H9 (cell line): ENCODE measurements at regions not wholly inside any gene's neighbourhood (a gene's known extent, or its start where the extent isn't known, plus 50 kb on each side); places are given as distances from the start of the nearest gene placed in this dataset.

Experiments used
- DNase-seq: peaks from one replicate; pipeline ENCODE4 v3.0.0-alpha.2; 2017
- H2AFZ ChIP-seq: one replicate; pipeline ENCODE4 v1.6.1; 2013; ENCODE audit warnings: mild to moderate bottlenecking, low read length, control low read depth, moderate library complexity
- H2AK5ac ChIP-seq: 2 replicates; pipeline ENCODE4 v1.6.1; 2013; ENCODE audit warnings: low read length, control low read depth, mixed read lengths; ENCODE audit not compliant: insufficient read length
- H2BK120ac ChIP-seq: one replicate; pipeline ENCODE4 v1.6.1; 2013; ENCODE audit warnings: low read depth, mild to moderate bottlenecking, low read length, control low read depth, inconsistent platforms; ENCODE audit not compliant: poor library complexity, severe bottlenecking
- H2BK12ac ChIP-seq: 2 replicates; pipeline ENCODE4 v1.6.1; 2013; ENCODE audit warnings: low read length, control low read depth, mixed read lengths, low read depth; ENCODE audit not compliant: insufficient read length
- H2BK15ac ChIP-seq: 2 replicates; pipeline ENCODE4 v1.6.1; 2013; ENCODE audit warnings: low read depth, low read length, control low read depth
- H2BK20ac ChIP-seq: one replicate; pipeline ENCODE4 v1.6.1; 2013; ENCODE audit warnings: low read depth, mild to moderate bottlenecking, low read length, control low read depth, inconsistent platforms; ENCODE audit not compliant: poor library complexity, severe bottlenecking
- H2BK5ac ChIP-seq: 2 replicates; pipeline ENCODE4 v1.6.1; 2013; ENCODE audit warnings: low read length, control low read depth, mixed read lengths; ENCODE audit not compliant: insufficient read length
- H3K14ac ChIP-seq: 2 replicates; pipeline ENCODE4 v1.6.1; 2013; ENCODE audit warnings: low read length, control low read depth; ENCODE audit not compliant: insufficient read depth
- H3K18ac ChIP-seq: 2 replicates; pipeline ENCODE4 v1.6.1; 2013; ENCODE audit warnings: low read depth, mild to moderate bottlenecking, mixed read lengths, low read length, control low read depth; ENCODE audit not compliant: insufficient read length
- H3K23ac ChIP-seq: 2 replicates; pipeline ENCODE4 v1.6.1; 2013; ENCODE audit warnings: low read length, control low read depth, mixed read lengths, low read depth; ENCODE audit not compliant: insufficient read length
- H3K23me2 ChIP-seq: 2 replicates; pipeline ENCODE4 v1.6.1; 2013; ENCODE audit warnings: low read depth, mild to moderate bottlenecking, mixed read lengths, low read length, control low read depth; ENCODE audit not compliant: insufficient read length, poor library complexity, severe bottlenecking
- H3K27ac ChIP-seq: 2 replicates; pipeline ENCODE4 v1.5.1; 2013; ENCODE audit warnings: low read length, control low read depth, mixed read lengths, low read depth; ENCODE audit not compliant: insufficient read length
- H3K27me3 ChIP-seq: 2 replicates; pipeline ENCODE4 v1.6.1; 2013; ENCODE audit warnings: low read length, control low read depth, inconsistent platforms; ENCODE audit not compliant: insufficient read depth
- H3K4ac ChIP-seq: 2 replicates; pipeline ENCODE4 v1.6.1; 2013; ENCODE audit warnings: low read depth, mild to moderate bottlenecking, control low read depth, inconsistent platforms, low read length, moderate library complexity
- H3K4me1 ChIP-seq: 2 replicates; pipeline ENCODE4 v1.6.1; 2013; ENCODE audit warnings: low read length, control low read depth, inconsistent platforms; ENCODE audit not compliant: insufficient read depth
- H3K4me2 ChIP-seq: 2 replicates; pipeline ENCODE4 v1.6.1; 2013; ENCODE audit warnings: low read length, control low read depth, mixed read lengths; ENCODE audit not compliant: insufficient read length, insufficient read depth
- H3K56ac ChIP-seq: 2 replicates; pipeline ENCODE4 v1.6.1; 2013; ENCODE audit warnings: low read depth, mild to moderate bottlenecking, mixed read lengths, low read length, control low read depth; ENCODE audit not compliant: insufficient read length
- H3K79me1 ChIP-seq: 2 replicates; pipeline ENCODE4 v1.6.1; 2013; ENCODE audit warnings: low read depth, mild to moderate bottlenecking, moderate library complexity, low read length, control low read depth, inconsistent platforms; ENCODE audit not compliant: insufficient read depth, poor library complexity, severe bottlenecking
- H3K79me2 ChIP-seq: 2 replicates; pipeline ENCODE4 v1.6.1; 2013; ENCODE audit warnings: low read length, control low read depth, inconsistent platforms; ENCODE audit not compliant: insufficient read depth
- H3K9ac ChIP-seq: 2 replicates; pipeline ENCODE4 v1.6.1; 2013; ENCODE audit warnings: low read length, control low read depth, mixed read lengths; ENCODE audit not compliant: insufficient read length; ENCODE audit errors: extremely low read depth
- H3K9me3 ChIP-seq: one replicate; pipeline ENCODE4 v1.6.1; 2013; ENCODE audit warnings: low read depth, low read length, inconsistent platforms; ENCODE audit not compliant: control insufficient read depth
- H3T11ph ChIP-seq: one replicate; pipeline ENCODE4 v1.6.1; 2013; ENCODE audit warnings: mild to moderate bottlenecking, low read length, control low read depth, inconsistent platforms
- H4K20me1 ChIP-seq: one replicate; pipeline ENCODE4 v1.6.1; 2013; ENCODE audit not compliant: control insufficient read depth, insufficient read length, insufficient read depth
- H4K5ac ChIP-seq: 2 replicates; pipeline ENCODE4 v1.6.1; 2013; ENCODE audit warnings: low read depth, mild to moderate bottlenecking, mixed read lengths, low read length, control low read depth; ENCODE audit not compliant: insufficient read length
- H4K8ac ChIP-seq: replicated peaks from 2 replicates; pipeline ENCODE4 v1.6.1; 2013; ENCODE audit warnings: low read length, control low read depth, mixed read lengths, low read depth; ENCODE audit not compliant: insufficient read length
- H4K91ac ChIP-seq: 2 replicates; pipeline ENCODE4 v1.6.1; 2013; ENCODE audit warnings: low read depth, mild to moderate bottlenecking, moderate library complexity, mixed read lengths, low read length, control low read depth; ENCODE audit not compliant: insufficient read length
- H3K27ac Mint-ChIP-seq, 3 experiments: 2 replicates in 2 of 3; 3 replicates in 1 of 3; pipeline ENCODE4 v1.8.0; 2020 to 2021; ENCODE audit warnings: mixed read lengths in 3 of 3, mild to moderate bottlenecking in 1 of 3, moderate library complexity in 1 of 3
- H3K27me3 Mint-ChIP-seq: 2 replicates; pipeline ENCODE4 v1.8.0; 2021; ENCODE audit warnings: low read depth, mild to moderate bottlenecking, moderate library complexity, mixed read lengths
- H3K36me3 Mint-ChIP-seq, 3 experiments: 2 replicates in 2 of 3; 3 replicates in 1 of 3; pipeline ENCODE4 v1.8.0; 2020 to 2021; ENCODE audit warnings: low read depth in 3 of 3, mixed read lengths in 3 of 3; ENCODE audit not compliant: insufficient read depth in 1 of 3
- H3K4me1 Mint-ChIP-seq, 2 experiments: 2 replicates each; pipeline ENCODE4 v1.8.0; 2020; ENCODE audit warnings: mixed read lengths in 2 of 2
- H3K4me3 Mint-ChIP-seq, 2 experiments: 2 replicates in 1 of 2; 3 replicates in 1 of 2; pipeline ENCODE4 v1.8.0; 2020 to 2021; ENCODE audit warnings: mild to moderate bottlenecking in 2 of 2, mixed read lengths in 2 of 2, moderate library complexity in 1 of 2
- H3K9me3 Mint-ChIP-seq, 2 experiments: 2 replicates in 1 of 2; 3 replicates in 1 of 2; pipeline ENCODE4 v1.8.0; 2020; ENCODE audit warnings: mild to moderate bottlenecking in 2 of 2, mixed read lengths in 2 of 2, moderate library complexity in 1 of 2
- CTCF ChIP-seq: fragments of 200-600 bp; sonication (generic); conservative IDR thresholded peaks from 3 replicates; pipeline ENCODE4 v1.8.0; 2021; ENCODE audit warnings: antibody characterized with exemption, mild to moderate bottlenecking
- WGBS: extraction: QIAGEN DNeasy Blood & Tissue Kit; methylation state at CpG from one replicate; pipeline ENCODE4 v1.1.7; 2013; ENCODE audit warnings: missing lambda C conversion rate, low lambda C conversion rate, mixed read lengths; ENCODE audit not compliant: insufficient read length; ENCODE audit errors: extremely low coverage; 5-methylcytosine and 5-hydroxymethylcytosine counted together

DNA sequence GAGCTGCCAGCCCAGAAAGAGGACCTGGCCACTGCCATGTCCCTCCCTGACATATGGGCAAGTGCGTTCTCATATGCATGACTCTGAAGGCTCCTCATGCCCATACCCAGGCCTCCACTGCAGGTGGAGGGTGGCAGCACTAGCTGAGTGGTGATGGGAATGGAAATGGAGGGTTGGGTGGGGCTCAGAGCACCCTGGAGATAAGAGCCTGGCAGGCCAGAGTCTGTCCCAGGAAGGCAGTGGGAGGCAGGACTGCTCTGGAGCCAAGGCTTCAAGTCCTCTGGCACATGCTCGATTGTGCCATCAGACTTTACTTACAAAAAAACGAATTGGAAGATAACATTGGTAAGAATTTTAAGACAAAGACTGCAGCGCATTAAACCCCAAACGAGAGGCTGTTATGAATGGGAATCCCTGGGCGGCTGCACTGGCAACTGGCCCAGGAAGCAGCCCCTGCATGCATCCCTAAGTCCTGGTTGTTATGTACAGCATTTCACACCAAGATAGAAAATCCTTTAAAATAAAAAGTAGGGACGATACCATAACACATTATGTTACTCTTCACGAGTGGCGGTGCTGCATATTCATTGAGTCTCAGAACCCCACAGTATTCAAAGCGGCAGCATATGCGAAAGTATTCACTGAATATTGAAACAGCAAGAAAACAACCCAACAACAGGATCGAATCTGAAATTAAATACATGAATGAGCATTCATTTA lies 81.7 kb upstream of the FAM98A start:
- no peak overlapping the region for H3K23ac ChIP-seq
- no peak overlapping the region for H3K4me2 ChIP-seq
- Mint-ChIP-seq H3K27me3 (no peaks in the 10 kb centered on the region), H3K4me3 (no peak overlapping the region; a peak in 1 of 5 replicates), H3K27ac (peak overlapping the region in 2 of 3 experiments; percentile 16 to 97; a peak in 4 of 7 replicates), H3K4me1 (peaks cover 29 to 30% of the 10 kb centered on the region in 2 experiments), H3K9me3 (peaks cover 12 to 14% of the 10 kb centered on the region in 2 experiments), H3K36me3 (peaks cover 7 to 13% (median 11%) of the 10 kb centered on the region in 3 experiments)
- no peaks in the 10 kb centered on the region for H3K27me3 ChIP-seq
- no peak overlapping the region for H2AFZ ChIP-seq
- no peak overlapping the region for H2BK120ac ChIP-seq
- no peak overlapping the region for H4K91ac ChIP-seq
- no peak overlapping the region for H3K14ac ChIP-seq
- no peak overlapping the region for H4K5ac ChIP-seq
- no peaks in the 10 kb centered on the region for H3K9me3 ChIP-seq
- H3K23me2 ChIP-seq = no peaks in the 10 kb centered on the region
- H3K27ac ChIP-seq = no peak overlapping the region
- H3K18ac ChIP-seq = no peak overlapping the region
- peaks cover 7% of the 10 kb centered on the region; the same call in 1 of the 2 replicates for H3K4me1 ChIP-seq
- H3K56ac ChIP-seq = no peak overlapping the region
- no peak overlapping the region for H2BK5ac ChIP-seq
- H4K8ac ChIP-seq = no peak overlapping the region
- no peak overlapping the region for H2AK5ac ChIP-seq
- H4K20me1 ChIP-seq = no peaks in the 10 kb centered on the region
- H3K79me1 ChIP-seq = no peaks in the 10 kb centered on the region
- H2BK12ac ChIP-seq = no peak overlapping the region
- H3K4ac ChIP-seq = no peak overlapping the region
- no peak for DNase-seq
- WGBS = no CpG with 5 or more reads among the region's 12 CpGs
- no peaks in the 10 kb centered on the region for H3K79me2 ChIP-seq
- H3T11ph ChIP-seq = no peak overlapping the region
- no peak overlapping the region for H2BK15ac ChIP-seq
- no peak overlapping the region for H2BK20ac ChIP-seq
- TF ChIP-seq CTCF = no peak
- no peak overlapping the region for H3K9ac ChIP-seq
